Hepatocyte (in vitro differentiated cells): ENCODE measurements at regions not wholly inside any gene's neighbourhood (a gene's known extent, or its start where the extent isn't known, plus 50 kb on each side); places are given as distances from the start of the nearest gene placed in this dataset.

Experiments
- EZH2 ChIP-seq: fragments of 200-600 bp; sonication (generic); IDR thresholded peaks from 2 replicates; pipeline ENCODE4 v1.6.1; 2016; ENCODE audit warnings: antibody characterized with exemption, mild to moderate bottlenecking, borderline replicate concordance
- EZH2phosphoT487 ChIP-seq: fragments of 200-600 bp; sonication (generic); IDR thresholded peaks from one replicate; pipeline ENCODE4 v1.6.1; 2018; ENCODE audit warnings: antibody characterized with exemption, mild to moderate bottlenecking, low read depth, moderate library complexity; ENCODE audit not compliant: unreplicated experiment, severe bottlenecking
- TF ChIP-seq, protein P1 (sequence below): fragments of 200-600 bp; sonication (generic); IDR thresholded peaks from 2 replicates; pipeline ENCODE4 v1.5.1; 2016; ENCODE audit warnings: antibody characterized with exemption, mild to moderate bottlenecking; ENCODE audit not compliant: poor library complexity

GRCh38 chr17:34166352-34166751, 88.7 kb upstream of the CCL2 start:
- TF ChIP-seq, protein P1, sequence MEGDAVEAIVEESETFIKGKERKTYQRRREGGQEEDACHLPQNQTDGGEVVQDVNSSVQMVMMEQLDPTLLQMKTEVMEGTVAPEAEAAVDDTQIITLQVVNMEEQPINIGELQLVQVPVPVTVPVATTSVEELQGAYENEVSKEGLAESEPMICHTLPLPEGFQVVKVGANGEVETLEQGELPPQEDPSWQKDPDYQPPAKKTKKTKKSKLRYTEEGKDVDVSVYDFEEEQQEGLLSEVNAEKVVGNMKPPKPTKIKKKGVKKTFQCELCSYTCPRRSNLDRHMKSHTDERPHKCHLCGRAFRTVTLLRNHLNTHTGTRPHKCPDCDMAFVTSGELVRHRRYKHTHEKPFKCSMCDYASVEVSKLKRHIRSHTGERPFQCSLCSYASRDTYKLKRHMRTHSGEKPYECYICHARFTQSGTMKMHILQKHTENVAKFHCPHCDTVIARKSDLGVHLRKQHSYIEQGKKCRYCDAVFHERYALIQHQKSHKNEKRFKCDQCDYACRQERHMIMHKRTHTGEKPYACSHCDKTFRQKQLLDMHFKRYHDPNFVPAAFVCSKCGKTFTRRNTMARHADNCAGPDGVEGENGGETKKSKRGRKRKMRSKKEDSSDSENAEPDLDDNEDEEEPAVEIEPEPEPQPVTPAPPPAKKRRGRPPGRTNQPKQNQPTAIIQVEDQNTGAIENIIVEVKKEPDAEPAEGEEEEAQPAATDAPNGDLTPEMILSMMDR: no peak
- TF ChIP-seq EZH2phosphoT487: no peak
- TF ChIP-seq EZH2: no peak
